GM12873 (cell line): ENCODE measurements at regions not wholly inside any gene's neighbourhood (a gene's known extent, or its start where the extent isn't known, plus 50 kb on each side); places are given as distances from the start of the nearest gene placed in this dataset.

Source experiments
- TF ChIP-seq, protein P1 (sequence below): IDR thresholded peaks from 2 replicates; pipeline ENCODE4 v1.5.1; 2012; ENCODE audit warnings: low read depth, mild to moderate bottlenecking, moderate library complexity, low read length, control low read depth; ENCODE audit not compliant: insufficient read depth; ENCODE audit errors: missing control alignments

DNA sequence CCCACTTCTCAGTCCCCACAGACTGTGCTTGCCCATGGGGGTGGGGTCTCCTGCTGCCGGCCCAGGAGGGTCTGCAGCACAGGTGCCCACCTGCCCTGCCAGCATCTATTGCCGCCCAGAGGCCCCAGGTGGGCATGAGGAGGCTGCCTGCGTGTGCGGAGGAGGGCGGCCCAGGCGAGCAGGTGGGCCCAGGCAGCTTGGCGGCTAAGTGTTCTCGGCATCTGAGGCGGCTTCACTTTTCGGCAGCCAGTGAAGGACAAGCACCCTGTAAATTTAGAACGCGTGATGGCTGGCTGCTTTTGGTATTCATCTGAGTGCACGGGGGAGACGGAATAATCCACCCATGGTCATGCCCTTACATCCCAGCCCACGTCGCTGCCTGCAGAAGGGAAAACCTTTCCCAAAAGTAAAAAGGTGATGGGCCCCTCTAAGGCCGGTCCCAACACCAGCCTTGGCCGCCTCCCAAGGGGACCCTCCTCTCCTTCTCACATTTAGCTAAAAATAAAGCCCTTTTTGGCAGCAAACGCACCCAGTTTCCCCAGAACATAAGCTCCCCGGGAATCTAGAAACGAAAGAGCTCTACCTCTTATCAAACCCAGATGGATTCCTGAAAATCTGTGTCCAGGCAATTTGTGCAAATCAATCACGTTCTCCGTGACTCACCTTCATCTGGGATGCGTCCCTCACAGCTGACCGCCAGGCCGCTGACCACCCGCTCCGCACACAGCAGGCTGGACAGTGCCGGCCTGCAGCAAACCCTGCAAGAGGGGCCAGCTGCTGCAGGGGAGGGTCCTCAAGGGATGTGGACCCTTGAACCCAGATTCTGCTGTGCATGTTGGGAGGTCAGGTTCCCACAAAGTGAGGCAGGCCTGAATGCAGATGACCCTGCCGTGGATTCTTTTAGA, 79.4 kb downstream of the RBFOX3 start:
- TF ChIP-seq, protein P1, sequence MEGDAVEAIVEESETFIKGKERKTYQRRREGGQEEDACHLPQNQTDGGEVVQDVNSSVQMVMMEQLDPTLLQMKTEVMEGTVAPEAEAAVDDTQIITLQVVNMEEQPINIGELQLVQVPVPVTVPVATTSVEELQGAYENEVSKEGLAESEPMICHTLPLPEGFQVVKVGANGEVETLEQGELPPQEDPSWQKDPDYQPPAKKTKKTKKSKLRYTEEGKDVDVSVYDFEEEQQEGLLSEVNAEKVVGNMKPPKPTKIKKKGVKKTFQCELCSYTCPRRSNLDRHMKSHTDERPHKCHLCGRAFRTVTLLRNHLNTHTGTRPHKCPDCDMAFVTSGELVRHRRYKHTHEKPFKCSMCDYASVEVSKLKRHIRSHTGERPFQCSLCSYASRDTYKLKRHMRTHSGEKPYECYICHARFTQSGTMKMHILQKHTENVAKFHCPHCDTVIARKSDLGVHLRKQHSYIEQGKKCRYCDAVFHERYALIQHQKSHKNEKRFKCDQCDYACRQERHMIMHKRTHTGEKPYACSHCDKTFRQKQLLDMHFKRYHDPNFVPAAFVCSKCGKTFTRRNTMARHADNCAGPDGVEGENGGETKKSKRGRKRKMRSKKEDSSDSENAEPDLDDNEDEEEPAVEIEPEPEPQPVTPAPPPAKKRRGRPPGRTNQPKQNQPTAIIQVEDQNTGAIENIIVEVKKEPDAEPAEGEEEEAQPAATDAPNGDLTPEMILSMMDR, result no peak

DNA sequence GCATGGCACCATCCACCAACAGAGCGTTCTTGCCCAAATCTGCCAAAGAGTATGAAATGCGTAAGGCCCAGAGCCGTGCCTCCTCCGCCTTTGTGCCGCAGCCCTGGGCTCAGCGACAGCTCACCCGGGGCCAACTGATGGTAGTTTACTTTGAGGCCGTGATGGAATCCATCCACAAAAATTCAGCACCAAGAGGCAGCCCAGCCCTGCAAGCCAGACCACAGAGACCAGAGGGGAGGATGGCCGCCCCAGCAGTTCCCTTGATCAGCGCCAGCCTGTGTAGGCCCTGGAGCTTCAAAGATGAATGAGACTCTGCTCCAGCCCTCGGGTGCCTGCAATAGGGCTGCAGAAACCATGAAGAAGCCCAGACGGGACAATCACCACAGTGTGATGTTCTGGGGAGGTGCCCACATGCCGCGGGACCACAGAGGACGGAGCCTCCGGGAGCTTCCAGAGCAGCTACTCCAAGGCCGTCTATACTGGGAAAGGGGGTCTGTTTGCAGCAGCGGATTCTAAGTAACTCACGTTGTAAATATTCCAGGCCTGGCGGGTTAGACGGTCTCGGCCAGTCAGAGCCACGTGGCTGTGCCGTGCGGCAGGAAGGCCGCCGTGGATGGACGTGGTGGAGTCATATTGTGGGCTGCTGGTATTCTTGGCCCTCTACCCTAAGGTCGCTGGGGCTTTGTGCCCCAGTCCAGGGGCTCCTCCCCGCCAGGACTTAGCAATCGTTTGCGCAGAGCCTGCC, 80.3 kb downstream of the RBFOX3 start:
- TF ChIP-seq, protein P1, result no peak

DNA sequence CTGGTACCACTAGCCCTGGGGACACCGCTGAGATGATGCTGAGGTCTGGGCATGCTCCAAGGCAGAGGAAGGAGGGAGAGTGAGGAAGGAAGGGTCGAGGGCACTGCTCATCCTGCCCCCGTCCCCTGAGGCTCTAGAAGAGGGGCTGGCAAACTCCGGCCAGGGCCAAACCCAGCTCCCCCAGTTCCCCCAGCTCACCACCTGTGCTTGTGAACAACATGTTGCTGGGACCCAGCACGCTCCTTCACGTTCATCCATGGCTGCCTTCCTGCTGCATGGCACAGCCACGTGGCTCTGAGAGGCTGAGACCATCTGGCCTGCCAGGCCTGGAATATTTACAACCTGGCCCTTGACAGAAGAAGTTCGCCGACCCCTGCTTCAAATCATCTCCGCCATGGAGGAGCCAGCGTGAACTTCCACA, 81.2 kb downstream of the RBFOX3 start:
- TF ChIP-seq, protein P1, result no peak

DNA sequence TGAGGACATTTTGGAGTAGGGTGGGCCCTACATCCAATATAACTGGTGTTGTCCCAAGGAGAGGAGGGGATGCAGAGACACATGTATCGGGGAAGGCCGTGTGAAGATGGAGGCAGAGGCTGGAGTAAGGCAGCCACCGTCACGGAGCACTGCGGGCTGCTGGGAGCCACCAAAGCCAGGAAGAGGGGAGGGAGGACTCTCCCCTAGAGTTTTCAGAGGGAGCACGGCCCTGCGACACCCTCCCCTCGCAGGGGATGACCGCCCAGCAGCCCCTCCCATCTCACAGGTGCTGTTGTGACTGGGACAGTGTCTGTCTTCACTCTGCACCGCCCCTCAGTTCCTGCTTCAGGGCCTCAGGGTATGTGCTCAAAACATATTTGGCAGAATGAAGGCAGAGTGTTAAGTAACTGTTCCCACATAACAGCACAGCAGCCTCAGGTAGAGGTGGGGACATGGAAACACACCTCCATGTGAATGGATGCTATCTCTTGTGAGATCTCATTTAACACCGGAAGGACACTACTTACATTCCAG, 82.2 kb downstream of the RBFOX3 start:
- TF ChIP-seq, protein P1, result no peak

DNA sequence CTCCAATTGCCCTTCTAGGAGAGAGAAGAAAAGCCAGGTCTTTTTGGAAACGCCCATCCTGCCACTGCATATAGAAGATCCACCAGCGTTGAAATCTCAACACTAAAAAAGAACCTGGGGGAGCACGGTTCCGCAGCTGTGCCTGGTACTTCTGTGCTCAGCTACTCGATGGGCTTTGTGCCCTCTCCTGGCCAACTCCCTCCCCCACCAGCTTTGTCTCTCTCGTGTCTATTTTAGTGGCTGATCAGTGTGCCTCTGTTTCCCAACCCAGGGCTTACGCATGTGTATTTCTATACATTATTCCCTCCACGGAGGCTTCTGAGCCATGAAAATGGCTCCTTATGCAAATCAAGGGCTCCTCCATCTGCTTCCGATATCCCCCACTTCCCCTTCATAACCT, 83.5 kb downstream of the RBFOX3 start:
- TF ChIP-seq, protein P1, result no peak

DNA sequence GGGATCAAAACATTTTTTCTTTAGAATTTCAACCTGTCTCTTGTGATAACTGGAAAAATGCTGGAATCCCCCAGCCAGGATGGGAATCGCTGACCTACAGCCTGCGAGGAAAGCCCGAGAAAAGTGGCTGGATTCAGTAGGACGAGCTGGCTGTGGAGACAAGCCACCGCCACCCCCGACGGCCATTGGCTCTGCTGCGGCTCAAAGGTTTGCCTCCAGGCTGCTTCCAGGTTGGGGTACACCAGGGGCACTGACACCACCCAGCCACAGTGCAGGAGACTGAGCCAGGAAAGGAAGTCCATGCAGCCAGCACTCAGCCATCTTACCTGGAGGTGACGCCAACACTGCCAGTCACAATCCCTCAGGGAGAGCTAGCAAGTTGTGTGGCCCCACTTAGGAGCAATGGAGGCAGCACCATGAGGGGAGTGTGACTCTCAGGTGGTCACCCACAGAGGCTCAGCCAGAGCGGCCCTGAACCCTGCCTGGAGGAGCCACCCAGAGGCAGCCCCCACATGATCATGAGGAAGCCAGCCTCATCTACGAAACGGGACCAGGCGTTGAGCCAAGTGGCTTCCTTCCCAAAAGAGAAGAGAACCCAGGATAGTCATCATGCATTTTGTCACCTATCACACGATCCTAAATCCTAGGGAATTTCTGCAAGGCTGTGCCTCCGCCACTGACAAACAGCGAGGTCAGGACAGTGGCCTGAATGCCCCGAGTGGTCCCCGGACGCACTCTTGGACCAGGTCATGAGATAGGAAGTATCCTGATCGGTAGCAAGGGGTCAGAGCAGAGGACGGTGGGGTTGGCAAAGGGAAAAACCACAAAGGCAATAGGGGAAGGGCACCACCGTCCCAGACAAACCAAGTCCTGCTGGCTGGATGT, 84.8 kb downstream of the RBFOX3 start:
- TF ChIP-seq, protein P1, result no peak
